ENCODE measurements at regions not wholly inside any gene's neighbourhood (a gene's known extent, or its start where the extent isn't known, plus 50 kb on each side); places are given as distances from the start of the nearest gene placed in this dataset.
"Not testable (repeated sequence)": the region's sequence is repeated elsewhere in the genome, so short reads cannot be mapped to it uniquely, and the experiment has no call there.

DNA sequence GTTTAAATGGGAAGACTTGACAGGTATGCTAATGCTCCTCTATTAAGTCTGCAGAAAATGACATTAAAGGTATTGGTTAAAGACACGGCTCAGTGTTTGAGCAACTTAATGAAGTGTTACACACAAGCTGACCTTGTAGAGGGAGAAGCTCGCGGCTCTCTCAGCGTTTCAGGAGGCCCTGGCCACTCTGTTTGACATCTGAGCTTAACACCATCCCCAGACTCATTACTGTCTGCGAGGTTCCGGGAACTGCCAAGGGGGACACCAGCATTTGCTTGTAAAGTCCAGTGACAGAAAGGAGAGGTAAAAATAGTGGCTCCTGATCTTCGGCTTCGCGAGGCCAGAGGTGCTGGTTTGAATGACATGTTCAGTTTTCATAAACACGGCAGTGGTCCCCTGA lies 540.7 kb upstream of the CADM1 start:
- FAIRE-seq (no peak), DNase-seq (ENCODE audit: insufficient read length, low spot score) (no peak)

GRCh38 chr11:116044520-116044919 lies 540.3 kb upstream of the CADM1 start:
- FAIRE-seq (no peak), DNase-seq (ENCODE audit: insufficient read length, low spot score) (no peak)

GRCh38 chr11:116043857-116044256 lies 539.6 kb upstream of the CADM1 start:
- DNase-seq (ENCODE audit: insufficient read length, low spot score): no peak
- no peak for FAIRE-seq

DNA sequence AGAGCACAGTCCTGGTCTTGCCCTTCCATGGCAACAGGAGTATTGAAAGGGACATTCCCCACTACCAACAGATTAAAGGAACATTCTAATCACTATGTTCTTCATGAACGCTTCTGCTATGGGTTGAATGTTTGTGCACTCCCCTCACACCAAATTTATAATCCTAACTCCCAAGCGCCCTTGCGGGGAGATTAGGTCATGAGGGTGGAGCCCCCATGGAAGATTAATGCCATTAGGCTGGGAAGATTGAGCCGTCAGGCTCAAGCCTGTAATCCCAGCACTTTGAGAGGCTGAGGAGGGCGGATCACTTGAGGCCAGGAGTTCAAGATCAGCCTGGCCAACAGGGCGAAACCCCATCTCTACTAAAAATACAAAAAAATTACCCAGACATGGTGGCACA lies 538.8 kb upstream of the CADM1 start:
- not testable (repeated sequence) for FAIRE-seq

GRCh38 chr11:116042146-116042545 lies 537.9 kb upstream of the CADM1 start:
- no peak for DNase-seq (ENCODE audit: insufficient read length, low spot score)
- no peak for FAIRE-seq

More for the DNA sequence above, 538.8 kb upstream of the CADM1 start:
- not testable (repeated sequence) for DNase-seq (ENCODE audit: insufficient read length, low spot score)

DNA sequence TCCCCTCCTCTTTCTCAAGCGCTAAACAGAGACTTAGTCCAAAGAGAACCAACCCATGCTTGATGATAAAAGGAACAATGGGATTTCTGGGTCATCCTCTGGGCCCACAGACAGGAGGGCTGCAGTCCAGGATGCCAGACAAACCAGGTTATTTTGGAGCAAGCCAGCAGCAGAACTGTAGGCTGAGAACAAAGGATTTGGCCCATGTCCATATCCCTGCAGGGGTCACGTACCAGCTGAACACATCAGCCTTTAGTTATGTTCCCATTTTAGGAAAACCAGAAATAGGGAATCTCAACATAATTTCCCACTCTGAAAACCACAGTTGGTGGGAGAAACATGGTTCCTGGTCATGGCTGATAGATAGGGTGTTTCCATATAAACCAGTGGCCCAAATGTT lies 533.6 kb upstream of the CADM1 start:
- DNase-seq (ENCODE audit: insufficient read length, low spot score): no peak
- FAIRE-seq: no peak

DNA sequence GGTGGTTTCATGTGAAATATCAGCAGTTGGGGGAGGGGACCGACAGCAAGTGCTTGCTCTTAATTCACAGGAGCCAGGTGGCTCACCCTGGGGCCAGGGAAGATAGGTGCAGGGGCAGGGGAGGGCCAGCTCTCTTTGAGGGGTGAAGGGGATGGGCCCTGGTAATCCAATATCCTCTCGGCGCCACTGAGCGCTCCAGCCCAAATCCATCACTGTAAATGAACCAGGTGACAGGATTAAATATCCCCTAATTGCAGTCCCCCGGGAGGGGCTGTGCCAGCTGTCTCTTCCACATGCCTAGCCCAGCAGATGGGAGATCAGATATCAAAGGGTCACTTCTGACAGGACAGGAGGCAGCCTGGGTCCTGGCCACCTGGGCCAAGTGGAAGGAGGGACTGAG lies 531.8 kb upstream of the CADM1 start:
- DNase-seq (ENCODE audit: insufficient read length, low spot score) (no peak), FAIRE-seq (no peak)

- no peak for FAIRE-seq
These were observed 529.8 kb upstream of the CADM1 start for GRCh38 chr11:116033931-116034553.

GRCh38 chr11:116030697-116031331 lies 526.6 kb upstream of the CADM1 start:
- no peak for FAIRE-seq
- no peak for DNase-seq (ENCODE audit: insufficient read length, low spot score)

More at GRCh38 chr11:116033931-116034553, 529.8 kb upstream of the CADM1 start:
- no peak for DNase-seq (ENCODE audit: insufficient read length, low spot score)

- FAIRE-seq; DNase-seq (ENCODE audit: insufficient read length, low spot score): not testable (repeated sequence)
These were observed 524.3 kb upstream of the CADM1 start for GRCh38 chr11:116028506-116028905.

DNA sequence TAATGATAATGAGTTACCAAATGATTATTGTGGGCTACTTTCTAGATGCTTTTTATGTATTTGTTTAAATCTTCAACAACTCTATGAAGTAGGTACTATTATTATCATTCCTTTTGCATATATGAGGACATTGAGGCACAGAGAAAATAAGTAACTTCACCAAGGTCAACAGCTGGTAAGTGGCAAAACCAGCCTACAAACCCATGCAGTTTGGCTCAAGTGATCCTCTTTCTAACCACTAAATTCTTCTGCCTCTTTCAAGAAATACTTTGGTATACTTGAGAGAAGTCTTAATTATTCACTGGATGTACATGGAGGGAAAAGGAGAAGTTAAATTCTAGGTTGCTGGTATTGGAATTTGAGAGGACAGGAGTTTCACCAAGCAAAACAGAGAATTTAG lies 495.2 kb upstream of the CADM1 start:
- no peak for DNase-seq (ENCODE audit: insufficient read length, low spot score)
- FAIRE-seq: no peak

GRCh38 chr11:115996808-115997188 lies 492.6 kb upstream of the CADM1 start:
- DNase-seq (ENCODE audit: insufficient read length, low spot score): no peak
- no peak for FAIRE-seq

GRCh38 chr11:115996125-115996807 lies 492.1 kb upstream of the CADM1 start:
- FAIRE-seq (peak; percentile 100), DNase-seq (ENCODE audit: insufficient read length, low spot score) (peak; percentile 72)

DNA sequence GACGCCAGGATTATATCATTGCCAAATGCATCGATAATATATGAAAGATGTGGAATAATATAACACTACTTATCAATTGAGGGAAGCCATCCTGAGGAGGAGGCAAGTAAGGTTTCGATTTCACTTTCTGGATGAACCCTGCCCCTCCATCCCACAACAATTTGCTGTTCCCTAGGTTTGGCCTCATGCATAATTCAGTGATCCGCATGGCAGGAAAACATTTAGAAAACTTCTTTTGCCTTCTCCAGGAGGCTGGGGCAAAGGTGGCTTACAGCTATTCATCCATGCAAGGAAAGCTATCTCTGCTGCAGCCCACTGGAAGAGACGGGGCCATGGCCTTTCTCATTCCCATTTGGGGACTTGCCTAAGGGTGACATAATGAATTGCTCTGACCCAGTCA lies 489.4 kb upstream of the CADM1 start:
- FAIRE-seq: no peak
- no peak for DNase-seq (ENCODE audit: insufficient read length, low spot score)

DNA sequence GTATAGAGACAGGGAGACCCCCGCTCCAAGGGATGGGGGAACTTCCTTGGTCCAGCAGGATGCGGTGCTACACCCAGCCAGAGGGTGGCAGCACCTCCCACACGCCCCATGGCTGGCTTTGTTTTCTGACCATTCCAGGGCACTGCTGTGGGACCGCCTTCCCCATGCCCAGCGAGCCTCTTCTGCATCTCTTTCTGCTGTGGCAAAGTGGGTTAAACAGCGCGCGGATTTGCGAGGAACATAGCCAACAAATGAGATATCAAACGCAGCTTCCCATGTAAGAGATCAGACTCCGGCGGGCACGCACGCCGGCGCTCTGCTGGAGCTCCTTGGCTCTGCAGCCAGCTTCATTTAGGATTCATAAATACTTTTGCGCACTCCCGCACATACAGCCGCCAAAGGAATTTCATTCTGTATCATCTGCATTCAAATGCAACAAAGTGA lies 485.8 kb upstream of the CADM1 start:
- FAIRE-seq (no peak), DNase-seq (ENCODE audit: insufficient read length, low spot score) (no peak)

DNA sequence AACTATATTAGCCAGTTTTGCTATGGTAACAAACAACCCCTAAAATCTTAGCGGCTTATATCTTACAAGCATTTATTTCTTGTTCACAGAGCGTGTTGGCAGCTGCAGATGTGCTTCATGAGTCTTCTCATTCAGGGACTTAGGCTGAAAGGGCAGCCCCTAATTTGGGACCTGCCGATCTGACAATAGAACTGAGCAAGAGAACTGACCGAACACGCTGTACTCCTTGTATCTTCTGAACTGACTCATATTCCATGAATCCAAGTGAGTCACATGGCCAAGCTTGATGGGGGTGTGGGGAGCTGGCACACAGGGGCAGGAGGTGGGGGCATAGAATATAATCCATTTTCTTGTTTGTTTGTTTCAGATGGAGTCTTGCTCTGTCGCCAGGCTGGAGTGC lies 481.7 kb upstream of the CADM1 start:
- no peak for FAIRE-seq
- DNase-seq (ENCODE audit: insufficient read length, low spot score): no peak

DNA sequence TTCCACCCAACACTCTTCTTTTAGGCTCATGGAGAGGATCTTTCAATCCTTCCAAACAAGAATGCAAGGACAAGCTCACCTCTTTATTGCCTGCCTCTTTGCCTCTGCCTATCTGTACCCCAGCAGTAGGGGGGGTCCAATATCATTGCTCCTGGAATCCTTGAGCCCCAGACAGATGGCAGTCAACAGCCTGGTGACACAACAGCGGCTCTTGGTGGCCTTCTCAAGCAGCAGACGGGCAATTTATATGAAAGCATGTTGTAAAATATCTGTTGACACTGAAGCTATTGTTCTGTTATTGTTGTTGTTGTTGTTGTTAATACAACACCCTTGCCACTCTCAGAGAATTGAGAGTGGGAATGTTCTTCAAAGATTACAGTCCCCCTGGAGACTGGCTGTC lies 480.0 kb upstream of the CADM1 start:
- DNase-seq (ENCODE audit: insufficient read length, low spot score) (no peak), FAIRE-seq (no peak)

- DNase-seq (ENCODE audit: insufficient read length, low spot score): no peak
- FAIRE-seq: no peak
These were observed 478.5 kb upstream of the CADM1 start for GRCh38 chr11:115982666-115983065.

- FAIRE-seq (no peak), DNase-seq (ENCODE audit: insufficient read length, low spot score) (no peak)
These were observed 477.7 kb upstream of the CADM1 start for GRCh38 chr11:115981814-115982471.

GRCh38 chr11:115981104-115981481 lies 476.9 kb upstream of the CADM1 start:
- FAIRE-seq (no peak), DNase-seq (ENCODE audit: insufficient read length, low spot score) (no peak)

- DNase-seq (ENCODE audit: insufficient read length, low spot score) (no peak), FAIRE-seq (no peak)
These were observed 476.3 kb upstream of the CADM1 start for GRCh38 chr11:115980337-115981103.
